Endothelial cell of umbilical vein (primary cell): ENCODE measurements at regions not wholly inside any gene's neighbourhood (a gene's known extent, or its start where the extent isn't known, plus 50 kb on each side); places are given as distances from the start of the nearest gene placed in this dataset.

Experiments used
- BruUV-seq: library from RNA; stranded (reverse); fragments of 400-500 nt; replicated peaks from 2 replicates; lab custom pipeline; 2021; lab: Mats Ljungman, UMichigan
- CTCF ChIA-PET: fragments of 300-600, 350-600 bp; sonication (Branson Sonifier 250); formaldehyde crosslinking; loops from one replicate; lab custom pipeline; 2021; ENCODE audit warnings: antibody characterized with exemption, inconsistent platforms; lab: Charles Lee
- POLR2A ChIA-PET: fragments of 300-600, 350-600 bp; sonication (Branson Sonifier 250); formaldehyde crosslinking; loops from one replicate; lab custom pipeline; 2021; ENCODE audit warnings: antibody characterized with exemption, inconsistent platforms; lab: Charles Lee
- DNase-seq: peaks from one replicate; pipeline ENCODE4 v3.0.0-alpha.2; 2011; ENCODE audit warnings: low read depth, low spot score
- FAIRE-seq: peaks from 2 replicates; lab custom pipeline; 2011; peaks lifted over from hg19 to GRCh38; lab: Jason Lieb, UNC
- H2AFZ ChIP-seq: 2 replicates; pipeline ENCODE4 v1.6.0; 2012; ENCODE audit warnings: low read depth, low read length, control low read depth, inconsistent platforms
- H3K27ac ChIP-seq: 2 replicates; pipeline ENCODE4 v1.5.1; 2011; ENCODE audit warnings: low read depth, mild to moderate bottlenecking, control low read depth, low read length, moderate library complexity; ENCODE audit not compliant: insufficient read depth
- H3K27me3 ChIP-seq, 2 experiments: 2 replicates each; pipeline versions ENCODE4 v1.6.0 to v1.6.1; 2011; ENCODE audit warnings: low read length in 2 of 2, mixed read lengths in 1 of 2; ENCODE audit not compliant: control insufficient read depth in 2 of 2, insufficient read depth in 2 of 2
- H3K36me3 ChIP-seq, 2 experiments: 2 replicates in 1 of 2; 3 replicates in 1 of 2; pipeline ENCODE4 v1.5.1; 2011; ENCODE audit warnings: low read length in 2 of 2, mild to moderate bottlenecking in 1 of 2, moderate library complexity in 1 of 2; ENCODE audit not compliant: control insufficient read depth in 2 of 2, insufficient read depth in 2 of 2; ENCODE audit errors: extremely low read depth in 1 of 2
- H3K4me1 ChIP-seq: 3 replicates; pipeline ENCODE4 v1.5.1; 2011; ENCODE audit warnings: mild to moderate bottlenecking, low read length; ENCODE audit not compliant: control insufficient read depth, insufficient read depth; ENCODE audit errors: extremely low read depth
- H3K4me2 ChIP-seq: 2 replicates; pipeline ENCODE4 v1.6.1; 2011; ENCODE audit warnings: low read length, control low read depth, mixed read lengths; ENCODE audit not compliant: insufficient read depth
- H3K4me3 ChIP-seq, 3 experiments: fragments of 200-600 bp in 1 of 3; sonication (generic), shearing (Covaris generic) in 1 of 3; replicated peaks in 1 of 3; 2 replicates each; pipeline ENCODE4 v1.5.1; 2011 to 2016; ENCODE audit warnings: control low read depth in 3 of 3, low read length in 3 of 3, mild to moderate bottlenecking in 2 of 3, inconsistent platforms in 1 of 3, low read depth in 1 of 3, moderate library complexity in 1 of 3; ENCODE audit not compliant: insufficient read depth in 1 of 3
- H3K79me2 ChIP-seq: 2 replicates; pipeline ENCODE4 v1.6.0; 2012; ENCODE audit warnings: low read length, inconsistent platforms; ENCODE audit not compliant: control insufficient read depth, insufficient read depth
- H3K9ac ChIP-seq: replicated peaks from 2 replicates; pipeline ENCODE3; 2011; ENCODE audit warnings: low read length, control low read depth; ENCODE audit not compliant: insufficient read depth; ENCODE audit errors: extremely low read depth
- H3K9me1 ChIP-seq: replicated peaks from 3 replicates; pipeline ENCODE4 v1.6.0; 2011; ENCODE audit warnings: mild to moderate bottlenecking, low read length; ENCODE audit not compliant: control insufficient read depth, insufficient read depth; ENCODE audit errors: extremely low read depth
- H3K9me3 ChIP-seq: replicated peaks from 2 replicates; pipeline ENCODE4 v1.5.1; 2012; ENCODE audit warnings: low read length, inconsistent platforms; ENCODE audit not compliant: control insufficient read depth, insufficient read depth
- H4K20me1 ChIP-seq: replicated peaks from 2 replicates; pipeline ENCODE3; 2011; ENCODE audit warnings: mild to moderate bottlenecking, low read length; ENCODE audit not compliant: control insufficient read depth, insufficient read depth; ENCODE audit errors: extremely low read depth
- CTCF ChIP-seq, 2 donors: IDR thresholded peaks; 1 replicate in 1 of 2; 2 replicates in 1 of 2; pipeline ENCODE4 v1.5.1; 2011; ENCODE audit warnings: low read length in 2 of 2, mild to moderate bottlenecking in 2 of 2, moderate library complexity in 2 of 2, control low read depth in 1 of 2, inconsistent platforms in 1 of 2, low read depth in 1 of 2; ENCODE audit not compliant: insufficient read depth in 1 of 2; ENCODE audit errors: extremely low read depth in 1 of 2
- EZH2 ChIP-seq: IDR thresholded peaks from 2 replicates; pipeline ENCODE4 v1.6.1; 2012; ENCODE audit warnings: borderline replicate concordance, low read depth, mild to moderate bottlenecking, moderate library complexity, low read length, inconsistent platforms; ENCODE audit not compliant: severe bottlenecking
- FOS ChIP-seq: IDR thresholded peaks from 2 replicates; pipeline ENCODE4 v1.6.1; 2011; ENCODE audit warnings: mild to moderate bottlenecking, low read length, moderate library complexity, borderline replicate concordance; ENCODE audit not compliant: insufficient read depth
- GATA2 ChIP-seq: IDR thresholded peaks from 2 replicates; pipeline ENCODE4 v1.7.0; 2011; ENCODE audit warnings: low read depth, mild to moderate bottlenecking, moderate library complexity, mixed read lengths, low read length; ENCODE audit not compliant: insufficient read length, insufficient read depth
- JUN ChIP-seq: IDR thresholded peaks from 2 replicates; pipeline ENCODE4 v1.6.1; 2011; ENCODE audit warnings: borderline replicate concordance, low read depth; ENCODE audit not compliant: insufficient read length, insufficient read depth
- MAX ChIP-seq: IDR thresholded peaks from 2 replicates; pipeline ENCODE4 v1.6.1; 2011; ENCODE audit not compliant: insufficient read depth, insufficient read length
- MYC ChIP-seq: IDR thresholded peaks from one replicate; pipeline ENCODE4 v1.6.1; 2011; ENCODE audit warnings: mild to moderate bottlenecking, low read depth, low read length
- POLR2A ChIP-seq: IDR thresholded peaks from 2 replicates; pipeline ENCODE4 v1.6.1; 2012; ENCODE audit warnings: low read depth, mild to moderate bottlenecking, control low read depth, low read length
- dilution Hi-C: fragments of 300-500 bp; cut with MboI; formaldehyde crosslinking; loops from one replicate; pipeline ENCODE4 v1.15.0; 2019; ENCODE audit warnings: low sequenced_read_pairs; ENCODE audit not compliant: extremely low pct_ligation_motif_present
- intact Hi-C: fragments of 100-400 bp; cut with micrococcal nuclease; formaldehyde crosslinking; loops from one replicate; pipeline ENCODE4 v1.10.0; 2022

- H3K36me3 ChIP-seq: no peaks in the 10 kb centered on the region
- no peak overlapping the region for H3K4me3 ChIP-seq
- no peaks in the 10 kb centered on the region for H3K9me1 ChIP-seq
- DNase-seq (no peak), FAIRE-seq (no peak)
- intact Hi-C loops: no loop called here
- TF ChIP-seq FOS (no peak), JUN (no peak), EZH2 (no peak), CTCF (IDR thresholded peaks at IDR 0.05; ENCODE audit: extremely low read depth in 1 of 2, insufficient read depth in 1 of 2, low read depth in 1 of 2, low read length in 2 of 2) (no peak), POLR2A (no peak), MYC (no peak), MAX (no peak), GATA2 (no peak)
- no TSS peak for BruUV-seq
- no peak overlapping the region for H3K27ac ChIP-seq
- POLR2A ChIA-PET: no interaction called here
- H3K9ac ChIP-seq: no peak overlapping the region
- CTCF ChIA-PET: interaction anchor here (0.7 kb wide), 1 partner anchor 10 kb away, joined by 3 read pairs; no protein-coding TSS in a partner anchor
- no peak overlapping the region for H2AFZ ChIP-seq
- peaks cover 30 to 40% of the 10 kb centered on the region in 2 experiments for H3K27me3 ChIP-seq
- no peak overlapping the region for H3K4me2 ChIP-seq
- no peaks in the 10 kb centered on the region for H4K20me1 ChIP-seq
- H3K4me1 ChIP-seq: peaks cover 2% of the 10 kb centered on the region
- H3K79me2 ChIP-seq: no peaks in the 10 kb centered on the region
- no peaks in the 10 kb centered on the region for H3K9me3 ChIP-seq
- dilution Hi-C loops: no loop called here
These were observed 120.9 kb downstream of the PPIAL4G start for GRCh38 chr1:148362216-148362611.
